ENCODE measurements at regions not wholly inside any gene's neighbourhood (a gene's known extent, or its start where the extent isn't known, plus 50 kb on each side); places are given as distances from the start of the nearest gene placed in this dataset.
"Not testable (repeated sequence)": the region's sequence is repeated elsewhere in the genome, so short reads cannot be mapped to it uniquely, and the experiment has no call there.

DNA sequence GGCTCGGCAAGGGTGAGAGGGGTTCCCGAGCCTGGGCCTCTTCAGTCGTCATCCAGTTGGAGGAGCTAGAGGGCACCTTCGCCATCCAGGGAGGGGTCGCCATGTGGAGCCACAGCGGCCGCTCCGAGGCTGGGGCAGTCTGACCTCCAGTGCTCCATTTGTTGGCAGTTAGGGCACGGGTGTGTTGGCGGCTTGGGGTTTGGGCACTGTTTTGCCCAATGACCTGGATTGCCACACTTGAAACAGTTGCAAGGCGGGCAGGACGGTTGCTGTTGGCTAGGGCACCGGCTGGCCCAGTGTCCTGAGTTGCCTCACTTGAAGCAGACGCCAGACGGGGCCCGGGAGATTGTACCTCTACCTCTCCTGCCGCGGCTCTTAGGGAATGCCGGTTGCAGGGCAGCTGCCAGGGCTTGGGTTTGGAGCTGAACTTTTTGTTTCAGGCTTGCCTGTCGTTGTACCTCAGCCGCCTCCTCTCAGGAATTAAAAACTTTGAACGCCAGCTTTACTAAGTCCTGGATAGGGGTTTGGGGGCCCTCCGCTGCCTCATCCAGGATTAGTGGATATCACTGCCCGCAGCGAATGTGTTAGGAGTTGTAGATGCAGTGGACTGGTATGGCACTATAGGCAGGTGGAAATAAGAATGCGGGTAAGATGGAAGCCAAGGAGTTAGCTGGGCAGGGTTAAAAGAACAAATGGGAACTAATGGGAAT, 639.9 kb upstream of the DPP6 start:
- in situ Hi-C loops (cut with HindIII; ENCODE audit: low sequenced_read_pairs); H3K4me3 ChIP-seq (ENCODE audit: low read depth, low read length); DNase-seq (ENCODE audit: low read depth, low spot score): not testable (repeated sequence)

DNA sequence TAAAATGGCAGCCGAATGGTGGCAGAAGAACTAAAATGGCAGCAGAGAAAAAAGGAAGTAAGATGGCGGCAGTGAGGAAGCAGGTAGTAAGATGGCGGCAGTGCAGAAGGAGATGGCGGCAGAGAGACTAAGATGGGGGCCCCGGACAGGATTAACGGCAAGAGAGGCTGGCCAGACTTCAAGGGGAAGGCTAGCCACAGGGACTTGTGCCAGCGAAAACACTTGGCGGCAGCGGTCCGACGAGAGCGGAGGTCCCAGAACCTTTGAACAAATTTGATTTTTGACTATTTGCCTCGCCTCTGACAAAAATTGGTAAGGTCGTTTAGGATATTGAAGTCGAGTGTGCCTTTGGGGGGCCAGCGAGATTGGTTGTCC, 639.4 kb upstream of the DPP6 start:
- H3K4me3 ChIP-seq (ENCODE audit: low read depth, low read length); DNase-seq (ENCODE audit: low read depth, low spot score); in situ Hi-C loops (cut with HindIII; ENCODE audit: low sequenced_read_pairs): not testable (repeated sequence)

DNA sequence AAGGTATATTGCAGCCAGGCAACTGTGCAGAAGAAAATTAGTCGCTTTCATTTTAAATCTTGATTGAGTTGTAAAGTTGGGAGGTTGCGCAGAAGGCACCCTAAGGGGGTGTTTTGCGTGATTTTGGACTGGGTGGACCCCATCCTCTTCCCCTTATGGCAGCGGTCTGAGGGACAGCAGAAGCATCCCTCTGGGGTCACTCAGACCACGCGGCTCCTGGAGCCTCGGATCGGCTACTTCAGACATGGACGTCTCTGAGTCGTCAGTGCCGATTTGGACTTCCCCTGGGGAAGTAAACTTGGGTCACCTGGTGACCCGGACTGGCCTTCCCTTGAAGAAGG, 639.0 kb upstream of the DPP6 start:
- TF ChIP-seq, protein P1, sequence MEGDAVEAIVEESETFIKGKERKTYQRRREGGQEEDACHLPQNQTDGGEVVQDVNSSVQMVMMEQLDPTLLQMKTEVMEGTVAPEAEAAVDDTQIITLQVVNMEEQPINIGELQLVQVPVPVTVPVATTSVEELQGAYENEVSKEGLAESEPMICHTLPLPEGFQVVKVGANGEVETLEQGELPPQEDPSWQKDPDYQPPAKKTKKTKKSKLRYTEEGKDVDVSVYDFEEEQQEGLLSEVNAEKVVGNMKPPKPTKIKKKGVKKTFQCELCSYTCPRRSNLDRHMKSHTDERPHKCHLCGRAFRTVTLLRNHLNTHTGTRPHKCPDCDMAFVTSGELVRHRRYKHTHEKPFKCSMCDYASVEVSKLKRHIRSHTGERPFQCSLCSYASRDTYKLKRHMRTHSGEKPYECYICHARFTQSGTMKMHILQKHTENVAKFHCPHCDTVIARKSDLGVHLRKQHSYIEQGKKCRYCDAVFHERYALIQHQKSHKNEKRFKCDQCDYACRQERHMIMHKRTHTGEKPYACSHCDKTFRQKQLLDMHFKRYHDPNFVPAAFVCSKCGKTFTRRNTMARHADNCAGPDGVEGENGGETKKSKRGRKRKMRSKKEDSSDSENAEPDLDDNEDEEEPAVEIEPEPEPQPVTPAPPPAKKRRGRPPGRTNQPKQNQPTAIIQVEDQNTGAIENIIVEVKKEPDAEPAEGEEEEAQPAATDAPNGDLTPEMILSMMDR (IDR thresholded peaks at IDR 0.05; ENCODE audit: low read depth, low read length): no peak
- H3K4me3 ChIP-seq (ENCODE audit: low read depth, low read length): no peak overlapping the region
- DNase-seq (ENCODE audit: low read depth, low spot score): no peak
- in situ Hi-C loops (cut with HindIII; ENCODE audit: low sequenced_read_pairs): no loop called here

DNA sequence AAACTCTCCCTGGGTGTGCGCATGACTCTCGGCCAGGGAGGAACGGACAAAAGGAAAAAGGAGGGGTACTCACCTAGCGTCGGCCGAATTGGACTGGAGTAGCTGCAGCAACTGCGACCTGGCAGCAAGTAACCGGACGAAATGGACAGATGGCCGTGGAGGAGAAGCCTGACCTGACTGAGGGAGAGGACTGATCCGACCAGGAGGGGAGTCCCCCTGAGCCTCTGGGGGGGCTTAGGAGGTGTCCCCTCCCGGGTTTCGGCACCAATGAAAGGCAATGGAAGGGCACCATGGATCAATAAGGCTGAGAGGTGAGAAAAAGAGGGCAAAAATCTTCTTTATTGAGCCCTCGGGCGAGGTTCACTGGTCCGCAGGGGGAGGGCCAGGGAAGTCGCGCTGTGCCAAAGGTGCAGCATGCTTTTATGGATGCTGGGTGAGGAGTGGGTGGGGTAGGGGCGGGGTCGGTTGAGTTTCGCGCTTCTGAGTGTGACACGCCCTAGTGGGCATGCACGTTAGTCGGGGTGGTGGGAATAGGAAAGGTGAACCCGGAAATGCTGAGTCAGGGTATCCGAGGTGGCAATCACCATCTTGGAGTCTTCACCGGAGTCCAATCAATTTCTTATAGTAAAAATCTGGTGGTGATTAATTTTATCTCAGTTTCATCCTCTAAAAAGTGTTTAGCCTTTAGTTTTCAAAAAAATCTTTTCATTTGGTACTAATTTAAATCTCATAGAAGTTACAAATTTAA, 638.5 kb upstream of the DPP6 start:
- DNase-seq (ENCODE audit: low read depth, low spot score): no peak
- no peak overlapping the region for H3K4me3 ChIP-seq (ENCODE audit: low read depth, low read length)
- TF ChIP-seq, protein P1 (IDR thresholded peaks at IDR 0.05; ENCODE audit: low read depth, low read length): no peak
- in situ Hi-C loops (cut with HindIII; ENCODE audit: low sequenced_read_pairs): no loop called here

DNA sequence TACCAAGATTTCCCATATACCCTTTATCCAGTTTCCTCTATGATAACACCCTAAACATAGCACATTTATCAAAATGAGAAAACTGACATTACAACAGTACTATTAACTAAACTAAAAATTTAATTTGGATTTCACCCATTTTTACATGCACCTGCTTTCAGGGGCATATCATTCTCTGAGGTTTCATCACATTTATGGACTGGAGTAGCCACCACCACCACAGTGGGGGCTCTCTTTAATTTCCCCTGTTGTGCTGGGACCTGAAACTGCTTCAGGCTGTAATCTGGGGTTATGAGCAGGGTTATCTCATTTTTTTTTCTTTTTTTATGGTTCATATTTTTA, 637.9 kb upstream of the DPP6 start:
- no peak overlapping the region for H3K4me3 ChIP-seq (ENCODE audit: low read depth, low read length)
- DNase-seq (ENCODE audit: low read depth, low spot score): no peak
- in situ Hi-C loops (cut with HindIII; ENCODE audit: low sequenced_read_pairs): no loop called here
- TF ChIP-seq, protein P1 (IDR thresholded peaks at IDR 0.05; ENCODE audit: low read depth, low read length): no peak

DNA sequence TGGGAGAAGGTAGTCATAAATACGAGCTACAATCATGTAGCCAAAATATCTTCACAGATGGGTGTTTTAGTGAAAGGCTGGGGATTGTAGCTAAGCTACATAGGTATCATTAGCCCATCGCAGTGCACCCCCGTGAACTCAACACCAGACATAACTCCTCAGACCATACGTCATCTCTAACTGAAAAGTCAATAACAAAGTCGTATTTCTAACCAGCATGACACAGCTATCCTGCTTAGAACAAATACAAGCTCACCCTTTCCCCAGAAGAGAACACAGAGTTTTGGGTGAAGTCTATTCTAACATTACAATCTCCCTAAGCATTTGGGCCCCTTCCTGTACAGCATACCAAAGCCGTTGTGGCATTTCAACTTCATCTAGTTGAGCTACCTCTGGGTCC, 636.6 kb upstream of the DPP6 start:
- TF ChIP-seq, protein P1 (IDR thresholded peaks at IDR 0.05; ENCODE audit: low read depth, low read length): no peak
- no peak for DNase-seq (ENCODE audit: low read depth, low spot score)
- H3K4me3 ChIP-seq (ENCODE audit: low read depth, low read length): no peak overlapping the region
- in situ Hi-C loops (cut with HindIII; ENCODE audit: low sequenced_read_pairs): no loop called here

DNA sequence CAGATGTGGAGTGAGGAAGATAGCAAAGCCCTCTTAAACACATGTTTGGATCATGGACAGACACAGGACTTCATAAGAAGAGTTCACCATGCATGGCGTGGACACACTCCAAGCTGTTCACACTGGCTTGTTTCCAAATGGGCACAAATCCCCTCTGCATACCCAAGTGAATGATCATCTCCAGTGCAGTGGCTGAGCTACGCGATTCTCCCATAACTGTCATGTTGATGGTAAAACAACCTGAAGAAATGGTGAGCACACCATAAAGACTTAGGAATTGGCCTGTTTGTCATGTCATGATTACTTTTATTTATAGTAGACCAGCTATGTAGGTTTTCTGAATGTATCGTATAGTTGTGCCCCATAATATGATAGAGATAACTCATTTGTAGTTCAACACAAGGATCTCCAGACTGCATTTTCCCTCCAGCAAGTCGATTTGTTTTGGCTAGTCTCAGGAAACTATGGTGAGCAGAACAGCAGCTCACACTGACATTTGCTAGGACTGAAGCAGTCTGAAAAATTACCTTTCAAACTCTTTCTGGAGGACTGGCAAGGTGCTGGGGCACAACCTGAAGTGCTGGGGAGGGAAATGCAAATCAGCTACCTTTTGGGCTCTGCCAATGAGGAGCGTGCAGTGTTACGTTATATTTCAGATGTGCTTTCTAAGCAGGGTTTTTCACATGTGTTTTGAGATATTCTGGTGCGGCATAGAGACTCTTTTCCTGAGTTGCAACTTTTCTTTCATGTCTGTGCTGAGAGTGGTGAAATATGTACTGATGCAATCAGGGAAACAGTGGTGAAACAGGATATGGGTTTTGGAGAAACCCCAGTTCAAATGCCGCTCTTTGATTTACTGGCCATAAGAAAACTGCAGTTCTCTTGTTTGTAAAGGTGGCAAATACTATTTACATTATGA, 629.6 kb upstream of the DPP6 start:
- DNase-seq (ENCODE audit: low read depth, low spot score): no peak
- in situ Hi-C loops (cut with HindIII; ENCODE audit: low sequenced_read_pairs): no loop called here
- TF ChIP-seq, protein P1 (IDR thresholded peaks at IDR 0.05; ENCODE audit: low read depth, low read length): no peak
- no peak overlapping the region for H3K4me3 ChIP-seq (ENCODE audit: low read depth, low read length)
